ENCODE measurements at regions not wholly inside any gene's neighbourhood (a gene's known extent, or its start where the extent isn't known, plus 50 kb on each side); places are given as distances from the start of the nearest gene placed in this dataset.

GRCh38 chr5:156043351-156043750 lies 283.6 kb upstream of the SGCD start:
- no peak for DNase-seq (ENCODE audit: low read depth in 1 of 2, low spot score in 2 of 2)
- H3K4me2 ChIP-seq (ENCODE audit: insufficient read depth in 1 of 2, low read depth in 2 of 2, low read length in 2 of 2), result peak overlapping the region in 1 of 2 experiments; percentile 32; a peak in 1 of 4 replicates
- no peak overlapping the region for H4K91ac ChIP-seq (replicated peaks; ENCODE audit: insufficient read length, low read length)
- H2AK5ac ChIP-seq (ENCODE audit: low read depth, low read length), result no peak overlapping the region
- H4K8ac ChIP-seq (ENCODE audit: extremely low read depth, insufficient read depth, low read length), result no peak overlapping the region
- no peaks in the 10 kb centered on the region for H3K23me2 ChIP-seq (ENCODE audit: low read depth, low read length)
- H4K20me1 ChIP-seq (replicated peaks in 1 of 2; ENCODE audit: control insufficient read depth in 1 of 2, insufficient read depth in 2 of 2, low read length in 2 of 2), result no peaks in the 10 kb centered on the region
- no peaks in the 10 kb centered on the region for H3K79me1 ChIP-seq (ENCODE audit: low read depth, low read length)
- no peak overlapping the region for H4K5ac ChIP-seq (ENCODE audit: insufficient read length, low read depth, low read length)
- no peak overlapping the region for H2AFZ ChIP-seq (ENCODE audit: low read length)
- no peak overlapping the region for H2BK120ac ChIP-seq (replicated peaks; ENCODE audit: low read depth, low read length)
- no peak overlapping the region for H3K56ac ChIP-seq (replicated peaks; ENCODE audit: insufficient read length, low read depth, low read length)
- H2BK15ac ChIP-seq (ENCODE audit: low read length), result no peak overlapping the region
- ChIA-PET POLR2A (ENCODE audit: partially characterized antibody) (no interaction called here), CTCF (ENCODE audit: partially characterized antibody) (interaction anchor here (0.7 to 1.8 kb wide), 2 partner anchors 8 to 647 kb away, joined by 3 to 5 read pairs; no protein-coding TSS in a partner anchor)
- H2BK5ac ChIP-seq (ENCODE audit: low read depth, low read length), result no peak overlapping the region
- H3K9me3 ChIP-seq (ENCODE audit: insufficient read depth in 2 of 2, low read depth in 1 of 2, low read length in 1 of 2), result 0 out of 4 replicates have a peak, but pooled peaks cover 0 to 5% of the 10 kb centered on the region in 2 experiments
- peaks cover 0 to 12% (median 4%) of the 10 kb centered on the region in 4 experiments; a peak in 3 of 7 replicates for H3K4me1 ChIP-seq (replicated peaks in 1 of 4; ENCODE audit: control insufficient read depth in 3 of 4, insufficient read depth in 4 of 4, low read length in 3 of 4)
- H3K79me2 ChIP-seq (ENCODE audit: control insufficient read depth in 1 of 2, insufficient read depth in 2 of 2, low read length in 2 of 2), result no peaks in the 10 kb centered on the region
- peak overlapping the region in 1 of 4 experiments; percentile 10; a peak in 1 of 8 replicates for H3K4me3 ChIP-seq (ENCODE audit: extremely low read depth in 1 of 4, insufficient read depth in 2 of 4, low read depth in 3 of 4, low read length in 4 of 4)
- TF ChIP-seq POLR2AphosphoS5 (IDR thresholded peaks at IDR 0.05; ENCODE audit: low read depth, low read length), result no peak
- TF ChIP-seq NRF1 (IDR thresholded peaks at IDR 0.05; ENCODE audit: low read depth, low read length), result no peak
- no peak for TF ChIP-seq JUN (IDR thresholded peaks at IDR 0.05; ENCODE audit: low read depth, low read length)
- no peak for TF ChIP-seq CTCF (IDR thresholded peaks at IDR 0.05; ENCODE audit: control extremely low read depth in 1 of 3, insufficient read depth in 1 of 3, low read depth in 1 of 3, low read length in 3 of 3)
- TF ChIP-seq SIX5 (IDR thresholded peaks at IDR 0.05; ENCODE audit: low read depth, low read length), result no peak
- no peak for TF ChIP-seq CHD2 (IDR thresholded peaks at IDR 0.05; ENCODE audit: low read length)
- TF ChIP-seq ASH2L (IDR thresholded peaks at IDR 0.05; ENCODE audit: low read length), result no peak
- TF ChIP-seq RXRA (IDR thresholded peaks at IDR 0.05; ENCODE audit: insufficient read depth, low read depth, low read length), result no peak
- H3K27me3 ChIP-seq (replicated peaks in 1 of 4; ENCODE audit: control insufficient read depth in 3 of 4, extremely low read depth in 1 of 4, insufficient read depth in 3 of 4, low read length in 3 of 4), result no peaks in the 10 kb centered on the region
- no peak for FAIRE-seq
- H2BK12ac ChIP-seq (ENCODE audit: low read depth, low read length), result no peak overlapping the region
- no peak overlapping the region for H3K14ac ChIP-seq (ENCODE audit: insufficient read length)
- no peak overlapping the region for H3K4ac ChIP-seq (replicated peaks; ENCODE audit: insufficient read length, low read depth, low read length)
- H3K18ac ChIP-seq (ENCODE audit: extremely low read depth, low read length), result no peak overlapping the region
- H2BK20ac ChIP-seq (ENCODE audit: low read length), result no peak overlapping the region
- peaks cover 0 to 2% (median 0%) of the 10 kb centered on the region in 4 experiments; a peak in 2 of 8 replicates for H3K36me3 ChIP-seq (ENCODE audit: control insufficient read depth in 2 of 4, insufficient read depth in 4 of 4, low read length in 3 of 4)
- no peak overlapping the region for H3K23ac ChIP-seq (ENCODE audit: insufficient read length)
- no peak overlapping the region for H3K27ac ChIP-seq (ENCODE audit: low read depth, low read length)
- H3K9ac ChIP-seq (replicated peaks in 1 of 4; ENCODE audit: extremely low read depth in 1 of 4, low read depth in 3 of 4, low read length in 3 of 4), result no peak overlapping the region

Data from H1 (cell line).